Type B pancreatic cell (in vitro differentiated cells): ENCODE measurements at regions not wholly inside any gene's neighbourhood (a gene's known extent, or its start where the extent isn't known, plus 50 kb on each side); places are given as distances from the start of the nearest gene placed in this dataset.
A peak's percentile ranks its signal among the peaks of the same experiment; 100 is the strongest.
"Not testable (repeated sequence)": the region's sequence is repeated elsewhere in the genome, so short reads cannot be mapped to it uniquely, and the experiment has no call there.

Experiments used
- DNase-seq: peaks from one replicate; pipeline ENCODE4 v3.0.0; 2021; ENCODE audit warnings: mixed read lengths; ENCODE audit not compliant: unreplicated experiment; ENCODE audit errors: extremely low spot score
- H3K27ac Mint-ChIP-seq: 2 replicates; pipeline ENCODE4 v1.8.0; 2021; ENCODE audit warnings: mild to moderate bottlenecking, mixed read lengths
- H3K27me3 Mint-ChIP-seq: 2 replicates; pipeline ENCODE4 v1.8.0; 2021; ENCODE audit warnings: mixed read lengths
- H3K36me3 Mint-ChIP-seq: 2 replicates; pipeline ENCODE4 v1.8.0; 2021; ENCODE audit warnings: mixed read lengths
- H3K4me1 Mint-ChIP-seq: one replicate; pipeline ENCODE4 v1.8.0; 2021; ENCODE audit warnings: mixed read lengths; ENCODE audit not compliant: unreplicated experiment
- H3K4me3 Mint-ChIP-seq: 2 replicates; pipeline ENCODE4 v1.8.0; 2021; ENCODE audit warnings: mild to moderate bottlenecking, mixed read lengths
- H3K9me3 Mint-ChIP-seq: 2 replicates; pipeline ENCODE4 v1.8.0; 2021; ENCODE audit warnings: mixed read lengths
- CTCF ChIP-seq: fragments of 200-600 bp; sonication (generic); conservative IDR thresholded peaks from 2 replicates; pipeline ENCODE4 v1.5.0; 2021; ENCODE audit warnings: antibody characterized with exemption, mild to moderate bottlenecking

- no peak for DNase-seq
- Mint-ChIP-seq H3K9me3 (peaks cover 9% of the 10 kb centered on the region), H3K27me3 (no peaks in the 10 kb centered on the region), H3K4me1 (peaks cover 11% of the 10 kb centered on the region), H3K4me3 (no peak overlapping the region), H3K36me3 (no peaks in the 10 kb centered on the region), H3K27ac (no peak overlapping the region)
- no peak for TF ChIP-seq CTCF
Measured at GRCh38 chr2:39918886-39919285, 139.8 kb upstream of the THUMPD2 start.

GRCh38 chr2:39917371-39917770 lies 138.3 kb upstream of the THUMPD2 start:
- not testable (repeated sequence) for H3K27me3 Mint-ChIP-seq, H3K27ac Mint-ChIP-seq, H3K4me3 Mint-ChIP-seq, H3K36me3 Mint-ChIP-seq, H3K9me3 Mint-ChIP-seq, DNase-seq
- peaks cover 17% of the 10 kb centered on the region for H3K4me1 Mint-ChIP-seq

GRCh38 chr2:39914949-39915348 lies 135.9 kb upstream of the THUMPD2 start:
- H3K27me3 Mint-ChIP-seq: peaks cover 3% of the 10 kb centered on the region
- peaks cover 10% of the 10 kb centered on the region for H3K4me1 Mint-ChIP-seq
- H3K9me3 Mint-ChIP-seq: peaks cover 4% of the 10 kb centered on the region
- no peak for TF ChIP-seq CTCF
- DNase-seq: no peak
- no peaks in the 10 kb centered on the region for H3K36me3 Mint-ChIP-seq
- H3K27ac Mint-ChIP-seq: no peak overlapping the region
- no peak overlapping the region for H3K4me3 Mint-ChIP-seq

GRCh38 chr2:39913648-39914461 lies 134.8 kb upstream of the THUMPD2 start:
- H3K4me3 Mint-ChIP-seq: no peak overlapping the region
- H3K27me3 Mint-ChIP-seq: peaks cover 8% of the 10 kb centered on the region
- DNase-seq: no peak
- H3K4me1 Mint-ChIP-seq: peaks cover 10% of the 10 kb centered on the region
- peaks cover 4% of the 10 kb centered on the region for H3K9me3 Mint-ChIP-seq
- H3K36me3 Mint-ChIP-seq: no peaks in the 10 kb centered on the region
- no peak overlapping the region for H3K27ac Mint-ChIP-seq
- peak; percentile 95 for TF ChIP-seq CTCF

GRCh38 chr2:39902103-39902502 lies 123.0 kb upstream of the THUMPD2 start:
- H3K36me3 Mint-ChIP-seq: no peaks in the 10 kb centered on the region
- H3K4me3 Mint-ChIP-seq: no peak overlapping the region
- no peak for TF ChIP-seq CTCF
- peaks cover 17% of the 10 kb centered on the region for H3K27me3 Mint-ChIP-seq
- DNase-seq: no peak
- no peak overlapping the region for H3K27ac Mint-ChIP-seq
- no peaks in the 10 kb centered on the region for H3K9me3 Mint-ChIP-seq
- no peaks in the 10 kb centered on the region for H3K4me1 Mint-ChIP-seq

- H3K4me3 Mint-ChIP-seq: no peak overlapping the region
- TF ChIP-seq CTCF: no peak
- H3K27me3 Mint-ChIP-seq: peaks cover 7% of the 10 kb centered on the region
- DNase-seq: no peak
- H3K4me1 Mint-ChIP-seq: no peaks in the 10 kb centered on the region
- H3K36me3 Mint-ChIP-seq: no peaks in the 10 kb centered on the region
- H3K9me3 Mint-ChIP-seq: no peaks in the 10 kb centered on the region
- H3K27ac Mint-ChIP-seq: no peak overlapping the region
Measured at GRCh38 chr2:39898934-39899333, 119.9 kb upstream of the THUMPD2 start.
